ENCODE measurements at regions not wholly inside any gene's neighbourhood (a gene's known extent, or its start where the extent isn't known, plus 50 kb on each side); places are given as distances from the start of the nearest gene placed in this dataset.
"Not testable (repeated sequence)": the region's sequence is repeated elsewhere in the genome, so short reads cannot be mapped to it uniquely, and the experiment has no call there.

DNA sequence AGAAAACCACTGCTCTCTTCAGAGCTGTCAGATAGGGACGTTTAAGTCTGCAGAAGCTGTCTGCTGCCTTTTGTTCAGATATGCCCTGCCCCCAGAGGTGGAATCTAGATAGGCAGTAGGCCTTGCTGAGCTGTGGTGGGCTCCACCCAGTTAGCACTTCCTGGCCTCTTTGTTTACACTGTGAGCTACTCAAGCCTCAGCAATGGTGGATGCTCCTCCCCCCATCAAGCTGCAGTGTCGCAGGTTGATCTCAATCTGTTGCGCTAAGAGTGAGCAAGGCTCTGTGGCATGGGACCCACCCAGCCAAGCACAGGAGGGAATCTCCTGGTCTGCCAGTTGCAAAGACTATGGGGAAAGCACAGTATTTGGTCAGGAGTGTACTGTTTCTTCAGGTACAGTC lies 59.2 kb upstream of the ZNF641 start:
- H3K36me3 ChIP-seq; H3K4me3 ChIP-seq; H3K27me3 ChIP-seq (ENCODE audit: low read depth); ATAC-seq; intact Hi-C loops (cut with DNase I); H3K9me3 ChIP-seq; DNase-seq; H3K27ac ChIP-seq; H3K4me1 ChIP-seq: not testable (repeated sequence)

DNA sequence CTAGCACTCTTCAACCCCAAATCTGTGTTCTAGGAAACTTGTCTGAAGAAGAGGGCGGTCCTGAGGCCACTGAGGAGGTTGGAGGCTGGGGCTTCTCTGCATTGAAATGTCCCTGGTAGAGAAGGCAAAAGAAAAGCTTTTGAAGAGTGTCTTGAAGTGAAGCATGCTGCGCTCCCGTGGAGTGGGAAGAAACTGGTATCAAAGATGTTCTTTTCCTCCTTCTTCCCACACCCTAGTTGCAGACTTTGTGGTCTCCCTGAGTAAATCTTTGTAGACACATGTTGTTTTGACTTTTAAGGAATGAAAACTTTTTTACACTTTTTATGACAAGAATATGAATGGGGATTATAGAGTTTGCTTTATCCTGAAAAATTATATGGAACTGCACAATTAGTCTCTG lies 59.0 kb upstream of the ANP32D start:
- no peak for DNase-seq
- Histone ChIP-seq H3K4me3 (no peak overlapping the region), H3K36me3 (no peaks in the 10 kb centered on the region), H3K27ac (no peak overlapping the region), H3K4me1 (no peaks in the 10 kb centered on the region), H3K27me3 (ENCODE audit: low read depth) (no peaks in the 10 kb centered on the region), H3K9me3 (no peaks in the 10 kb centered on the region)
- TF ChIP-seq CTCF (IDR thresholded peaks at IDR 0.05): no peak
- no peak for ATAC-seq
- intact Hi-C loops (cut with DNase I): no loop called here

DNA sequence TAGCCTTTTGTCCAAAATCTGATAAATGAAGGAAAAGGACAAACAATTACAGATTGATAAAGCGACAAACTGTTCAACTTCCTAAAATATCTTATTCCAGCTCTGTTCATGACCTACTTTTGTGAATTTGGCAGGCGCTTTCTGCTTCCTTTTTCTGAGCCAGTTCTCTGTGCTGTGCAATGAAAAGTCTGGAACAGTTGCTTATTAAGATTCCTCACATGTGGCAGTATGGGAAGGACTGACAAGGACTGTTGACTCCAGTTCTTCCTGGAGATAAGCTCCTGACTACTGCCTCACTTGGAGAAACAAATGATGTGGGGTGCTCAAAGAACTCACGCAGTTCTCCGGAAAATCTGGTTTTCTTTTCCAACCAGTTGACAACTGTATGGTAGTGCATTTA lies 58.3 kb upstream of the ANP32D start:
- ATAC-seq: peak; percentile 19 to 71
- peak overlapping the region; percentile 0 for H3K27ac ChIP-seq
- no peak for DNase-seq

GRCh38 chr12:48419116-48419935 lies 53.0 kb upstream of the ANP32D start:
- DNase-seq (no peak), ATAC-seq (no peak)
- Histone ChIP-seq H3K36me3 (no peaks in the 10 kb centered on the region), H3K4me3 (no peak overlapping the region), H3K9me3 (no peaks in the 10 kb centered on the region), H3K4me1 (no peaks in the 10 kb centered on the region), H3K27me3 (ENCODE audit: low read depth) (no peaks in the 10 kb centered on the region), H3K27ac (no peak overlapping the region)
- intact Hi-C loops (cut with DNase I): no loop called here
- no peak for TF ChIP-seq CTCF (IDR thresholded peaks at IDR 0.05)

More for the DNA sequence above, 58.3 kb upstream of the ANP32D start:
- Histone ChIP-seq H3K4me1 (no peaks in the 10 kb centered on the region), H3K9me3 (no peaks in the 10 kb centered on the region), H3K4me3 (no peak overlapping the region), H3K36me3 (no peaks in the 10 kb centered on the region), H3K27me3 (ENCODE audit: low read depth) (no peaks in the 10 kb centered on the region)
- intact Hi-C loops (cut with DNase I): no loop called here
- no peak for TF ChIP-seq CTCF (IDR thresholded peaks at IDR 0.05)

GRCh38 chr12:48420039-48420775 lies 52.2 kb upstream of the ANP32D start:
- intact Hi-C loops (cut with DNase I): no loop called here
- no peaks in the 10 kb centered on the region for H3K36me3 ChIP-seq
- ATAC-seq (no peak), DNase-seq (no peak)
- H3K27me3 ChIP-seq (ENCODE audit: low read depth): no peaks in the 10 kb centered on the region
- H3K4me3 ChIP-seq: no peak overlapping the region
- TF ChIP-seq CTCF (IDR thresholded peaks at IDR 0.05): no peak
- no peaks in the 10 kb centered on the region for H3K9me3 ChIP-seq
- H3K4me1 ChIP-seq: no peaks in the 10 kb centered on the region
- H3K27ac ChIP-seq: no peak overlapping the region

- Histone ChIP-seq H3K27me3 (ENCODE audit: low read depth) (no peaks in the 10 kb centered on the region), H3K36me3 (no peaks in the 10 kb centered on the region), H3K4me1 (no peaks in the 10 kb centered on the region), H3K9me3 (no peaks in the 10 kb centered on the region), H3K27ac (no peak overlapping the region), H3K4me3 (no peak overlapping the region)
- ATAC-seq (no peak), DNase-seq (no peak)
- TF ChIP-seq CTCF (IDR thresholded peaks at IDR 0.05): no peak
- intact Hi-C loops (cut with DNase I): no loop called here
These were observed 50.3 kb upstream of the ANP32D start for GRCh38 chr12:48422060-48422459.

Data from lower lobe of right lung (tissue), 2 donors.